ENCODE measurements at regions not wholly inside any gene's neighbourhood (a gene's known extent, or its start where the extent isn't known, plus 50 kb on each side); places are given as distances from the start of the nearest gene placed in this dataset.

DNA sequence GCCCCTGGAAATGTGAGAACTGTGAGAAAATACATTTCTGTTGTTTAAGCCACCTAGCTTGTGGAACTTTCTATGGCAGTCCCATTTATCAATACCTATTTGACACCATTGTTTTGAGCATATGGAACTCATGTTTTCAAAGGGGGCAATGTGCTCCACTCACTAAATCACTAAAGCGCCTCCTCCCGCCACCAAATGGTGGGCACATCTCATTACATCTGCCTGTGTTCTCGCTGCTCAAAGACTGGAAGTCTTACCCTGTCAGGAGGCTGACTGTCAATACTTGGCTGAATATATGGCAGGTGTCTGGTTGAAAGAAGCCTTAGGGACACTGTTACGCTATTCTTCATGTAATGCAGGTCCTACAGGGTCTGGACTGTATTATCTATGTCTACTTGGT is 767.7 kb downstream of the TSN start:
- TF ChIP-seq FOXK2 (IDR thresholded peaks at IDR 0.05) (no peak), BHLHE40 (IDR thresholded peaks at IDR 0.05; ENCODE audit: borderline replicate concordance) (no peak), CTBP1 (IDR thresholded peaks at IDR 0.05; ENCODE audit: borderline replicate concordance) (no peak), HDGF (IDR thresholded peaks at IDR 0.05; ENCODE audit: borderline replicate concordance) (no peak), TARDBP (IDR thresholded peaks at IDR 0.05) (no peak), FOXM1 (IDR thresholded peaks at IDR 0.05; ENCODE audit: borderline replicate concordance) (no peak), LEF1 (IDR thresholded peaks at IDR 0.05; ENCODE audit: borderline replicate concordance) (no peak), SP1 (IDR thresholded peaks at IDR 0.05) (no peak), FOXA1 (IDR thresholded peaks at IDR 0.05) (no peak), ARNT (IDR thresholded peaks at IDR 0.05) (no peak)

Data from HEK293T (cell line).